A172 (cell line): ENCODE measurements at regions not wholly inside any gene's neighbourhood (a gene's known extent, or its start where the extent isn't known, plus 50 kb on each side); places are given as distances from the start of the nearest gene placed in this dataset.

ENCODE experiments used
- DNase-seq: peaks from one replicate; pipeline ENCODE4 v3.0.0-alpha.2; 2015; ENCODE audit warnings: low spot score

DNA sequence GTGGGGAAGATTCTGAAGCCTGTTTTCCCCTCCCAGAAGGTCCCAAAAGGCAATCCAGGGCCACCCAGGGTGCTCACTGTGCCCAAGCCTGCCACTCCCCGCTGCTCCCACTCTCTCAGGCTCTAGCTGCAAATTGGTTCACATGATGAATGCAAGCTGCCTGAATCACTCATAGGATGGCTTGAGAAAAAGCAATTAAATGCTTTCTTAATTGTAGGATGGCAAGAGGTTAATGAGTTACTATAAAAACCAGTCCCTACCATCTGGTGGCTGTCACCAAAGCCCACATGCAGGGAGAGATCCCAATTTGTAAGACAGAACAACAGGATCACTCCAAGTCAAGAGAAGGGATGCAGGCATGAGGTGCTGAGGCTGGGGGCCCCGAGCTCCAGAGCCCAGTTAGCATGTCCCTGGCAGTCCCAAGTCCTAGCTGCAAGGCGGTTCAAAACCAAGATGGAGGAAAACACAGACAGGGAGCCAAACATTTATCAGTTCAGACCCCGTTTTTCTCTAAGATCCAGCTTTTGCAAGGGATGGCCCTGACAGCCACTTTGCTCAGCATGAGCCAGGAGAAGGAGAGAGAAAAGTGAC is 207.1 kb downstream of the UACA start:
- no peak for DNase-seq

DNA sequence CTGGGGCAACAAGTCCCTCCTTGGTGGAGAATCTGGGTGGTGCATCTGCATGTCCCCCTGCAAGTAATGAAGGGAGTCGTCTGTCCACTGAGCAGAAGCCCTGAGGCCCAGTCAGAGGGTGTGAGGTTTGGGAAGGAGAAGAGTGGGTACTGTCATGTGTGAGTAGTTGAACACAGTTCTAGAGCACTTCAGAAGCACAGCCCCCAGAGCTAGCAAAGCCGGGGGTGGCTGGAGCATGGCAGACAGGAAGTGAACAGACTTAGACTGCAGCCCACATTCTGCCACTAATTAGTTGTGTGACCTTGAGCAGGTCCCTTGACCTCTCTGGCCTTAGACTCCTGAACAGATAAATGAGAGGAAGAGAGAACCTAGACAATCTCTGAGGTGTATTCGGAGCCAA is 207.6 kb downstream of the UACA start:
- no peak for DNase-seq

- no peak for DNase-seq
Measured at GRCh38 chr15:70547846-70548487, 215.4 kb downstream of the UACA start.

DNA sequence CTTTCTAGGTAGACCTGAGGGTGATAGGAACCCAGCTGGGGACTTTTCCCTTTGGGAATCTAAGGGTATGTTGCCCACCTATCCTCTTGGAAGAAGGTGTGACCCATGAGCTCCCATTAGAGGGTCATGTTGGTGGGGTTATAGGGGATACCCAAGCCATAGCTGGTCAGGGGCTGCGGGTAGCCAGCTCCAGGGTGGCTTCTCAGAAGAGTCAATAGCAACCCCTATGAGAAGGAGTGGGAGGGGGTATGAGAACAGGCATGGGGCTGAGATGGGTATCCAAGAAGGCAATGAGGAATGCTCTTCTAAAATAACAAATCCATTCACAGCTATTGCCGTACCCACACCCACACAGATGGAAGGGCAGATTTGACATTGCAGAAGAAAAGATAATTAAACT is 217.8 kb downstream of the UACA start:
- no peak for DNase-seq

DNA sequence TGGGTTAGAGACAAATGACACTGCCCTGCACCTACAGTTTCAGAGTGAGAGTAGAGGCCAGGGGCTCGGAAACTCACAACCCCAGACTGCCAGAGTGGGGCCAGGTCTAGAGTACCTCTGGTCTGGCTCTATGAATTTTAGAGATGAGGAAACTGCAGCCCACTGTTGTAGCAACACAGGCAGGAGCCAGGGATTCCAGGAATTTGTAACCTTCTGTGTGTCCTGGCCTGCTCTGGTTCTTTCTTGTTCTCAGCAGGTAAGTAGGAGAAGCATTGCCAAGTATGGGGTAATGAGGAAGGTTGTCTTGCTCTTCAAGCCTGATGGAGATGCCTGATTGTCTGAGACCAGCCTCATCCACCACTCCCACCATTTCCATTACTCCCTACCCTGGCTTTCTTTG is 221.8 kb downstream of the UACA start:
- DNase-seq = no peak

DNA sequence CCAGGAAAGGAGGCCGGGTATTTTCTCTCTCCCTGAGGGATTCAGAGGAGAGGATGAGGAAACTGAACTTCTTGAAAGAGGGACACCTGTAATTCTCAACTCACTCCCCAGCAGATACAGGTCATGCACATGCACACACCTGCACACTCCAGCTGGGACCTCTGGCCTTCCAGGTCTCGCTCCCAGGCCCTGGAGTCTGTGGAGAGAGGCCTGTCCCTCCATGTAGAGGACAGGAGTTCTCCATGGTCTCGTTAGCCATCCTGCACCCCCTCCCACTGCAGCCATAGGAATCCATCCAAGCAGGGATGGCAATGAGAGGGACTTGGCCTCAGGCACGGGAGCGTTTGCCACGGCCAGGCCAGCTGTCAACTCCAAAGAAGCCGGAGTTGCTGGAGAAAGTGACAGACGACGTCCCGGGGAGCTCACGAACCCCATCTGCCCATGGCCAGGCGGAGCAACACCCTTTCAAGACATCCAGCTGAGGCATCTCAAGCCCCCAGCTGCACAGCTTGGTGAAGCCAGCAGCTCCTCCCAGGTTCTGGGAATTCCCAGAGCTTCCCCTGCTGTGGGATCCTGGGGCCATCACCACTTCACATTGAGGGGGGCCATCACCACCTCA is 223.3 kb downstream of the UACA start:
- no peak for DNase-seq

GRCh38 chr15:70539409-70539808 is 223.9 kb downstream of the UACA start:
- DNase-seq = no peak

DNA sequence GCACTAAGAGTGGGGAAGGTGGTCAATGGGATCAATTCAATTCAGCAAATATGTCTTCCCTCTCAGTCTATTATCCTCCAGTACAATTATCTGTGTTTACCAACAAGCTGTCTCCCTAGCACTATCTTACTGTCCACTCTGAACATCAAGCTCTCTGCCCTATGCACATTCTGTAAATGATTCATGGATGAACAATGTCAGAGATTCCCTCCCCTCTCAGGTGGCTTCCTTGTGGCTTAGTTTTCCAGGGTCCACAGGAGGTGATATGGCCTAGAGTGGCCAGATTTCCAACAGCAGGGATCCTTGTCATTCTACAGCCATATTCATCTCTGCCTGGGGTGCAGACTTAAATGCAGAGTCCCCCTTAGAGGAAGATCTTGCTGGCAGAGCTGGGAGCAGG is 225.1 kb downstream of the UACA start:
- DNase-seq = peak; percentile 38

DNA sequence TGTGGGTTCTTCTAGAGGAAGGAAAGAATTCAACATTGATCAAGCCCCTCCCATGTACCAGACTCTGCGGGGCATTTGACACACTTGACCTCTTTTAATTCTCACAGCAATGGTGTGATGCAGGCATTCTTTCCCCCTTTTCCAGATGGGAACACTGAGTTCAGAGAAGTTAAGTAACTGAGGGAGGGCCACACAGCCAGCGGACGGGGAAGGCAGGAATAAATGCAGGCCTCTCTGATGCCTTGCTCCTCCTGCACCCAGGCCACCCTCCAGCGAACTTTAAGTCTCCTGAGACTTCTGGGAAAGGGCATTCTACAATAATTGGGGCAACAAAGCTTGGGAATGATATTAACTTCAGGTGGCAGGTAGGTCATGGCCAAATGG is 227.4 kb downstream of the UACA start:
- DNase-seq = no peak

- DNase-seq = no peak
Measured at GRCh38 chr15:70535071-70535954, 228.0 kb downstream of the UACA start.

DNA sequence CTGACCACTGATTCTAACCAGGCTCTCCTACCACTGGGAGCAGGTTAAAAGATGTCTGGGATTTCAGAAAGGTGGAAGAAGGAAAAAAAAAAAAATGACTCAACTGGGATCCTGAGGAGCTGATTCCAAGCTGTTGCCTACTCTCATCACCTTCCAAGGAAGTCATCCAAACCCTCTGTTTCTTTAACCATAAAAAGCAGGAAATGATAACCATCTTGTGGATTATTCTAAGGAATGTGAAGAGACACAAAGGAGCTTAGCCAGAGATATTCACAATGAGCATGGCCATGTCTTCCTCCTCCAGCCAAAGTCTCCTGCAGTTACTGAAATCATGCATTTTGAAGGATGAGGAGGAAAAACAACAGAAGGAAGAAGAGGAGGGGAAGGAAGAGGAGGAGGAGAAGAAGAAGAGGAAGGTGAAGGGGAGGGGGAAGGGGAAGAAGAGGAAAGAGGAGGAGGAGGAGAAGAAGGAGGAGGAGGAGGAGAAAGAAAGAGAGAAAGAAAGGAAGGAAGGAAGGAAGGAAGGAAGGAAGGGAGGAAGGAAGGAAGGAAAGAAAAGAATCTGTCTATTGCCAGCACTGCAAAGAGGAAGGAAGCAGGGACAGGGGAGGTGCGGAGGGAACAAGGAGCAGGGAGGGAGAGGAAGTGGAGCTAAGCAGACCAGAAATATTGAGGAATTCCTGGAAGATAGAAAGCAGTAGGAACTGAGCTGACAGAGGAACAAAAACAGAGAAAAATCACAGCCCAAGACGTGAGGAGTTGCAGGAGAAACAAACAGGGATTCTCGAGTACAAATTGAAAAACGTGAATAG is 229.2 kb downstream of the UACA start:
- peak; percentile 19 for DNase-seq

DNA sequence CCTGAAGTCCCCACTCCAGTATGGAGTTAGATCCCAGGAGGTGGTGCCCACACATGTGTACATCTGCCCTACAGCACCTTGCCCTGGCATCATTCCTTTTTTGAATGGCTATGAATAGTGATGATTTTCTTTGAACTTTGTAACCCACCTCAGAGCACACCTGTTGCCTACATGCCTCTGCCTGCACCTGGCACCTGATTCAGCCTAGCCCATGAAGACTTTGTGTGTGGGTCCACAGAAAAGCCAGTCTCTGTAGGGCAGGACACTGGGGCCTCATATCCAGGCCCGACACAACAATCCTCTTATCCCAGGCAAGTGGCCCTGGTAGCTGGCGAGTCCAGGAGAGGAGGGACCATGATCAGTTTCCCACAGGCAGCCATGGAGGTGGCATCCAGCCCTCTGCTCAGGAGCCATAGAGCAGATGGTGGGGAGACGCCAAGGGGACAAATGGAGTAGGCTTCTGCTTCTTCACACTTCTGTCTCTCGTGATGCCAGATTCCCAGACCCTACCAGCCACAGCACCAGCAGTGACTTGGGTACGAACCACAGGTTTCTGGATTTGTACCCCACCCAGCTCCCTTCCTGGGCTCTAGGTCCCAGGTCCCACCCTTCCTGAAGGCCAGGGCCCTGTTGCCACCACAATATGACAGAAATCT is 230.7 kb downstream of the UACA start:
- DNase-seq = no peak

DNA sequence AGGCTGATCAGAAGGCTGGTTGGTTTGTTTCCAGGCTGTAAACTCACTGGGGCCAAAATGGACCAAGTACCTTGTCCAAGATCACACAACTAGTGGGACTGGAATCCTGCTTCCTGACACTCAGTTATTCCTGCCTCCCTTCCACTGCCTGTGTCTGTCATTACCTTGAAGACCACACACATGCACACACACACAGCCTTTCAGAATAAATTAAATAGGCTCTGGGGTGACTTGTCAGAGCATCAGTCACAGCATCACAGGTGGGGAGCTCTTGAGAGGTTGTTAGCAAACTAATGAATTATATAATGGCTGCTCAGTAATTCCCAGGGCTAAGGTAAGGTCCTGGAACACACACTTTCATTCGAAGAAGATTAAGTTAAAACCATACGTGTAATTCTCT is 231.8 kb downstream of the UACA start:
- DNase-seq = no peak

GRCh38 chr15:70530906-70531305 is 232.5 kb downstream of the UACA start:
- no peak for DNase-seq

GRCh38 chr15:70530503-70530902 is 232.9 kb downstream of the UACA start:
- no peak for DNase-seq

GRCh38 chr15:70530017-70530499 is 233.3 kb downstream of the UACA start:
- DNase-seq = no peak

DNA sequence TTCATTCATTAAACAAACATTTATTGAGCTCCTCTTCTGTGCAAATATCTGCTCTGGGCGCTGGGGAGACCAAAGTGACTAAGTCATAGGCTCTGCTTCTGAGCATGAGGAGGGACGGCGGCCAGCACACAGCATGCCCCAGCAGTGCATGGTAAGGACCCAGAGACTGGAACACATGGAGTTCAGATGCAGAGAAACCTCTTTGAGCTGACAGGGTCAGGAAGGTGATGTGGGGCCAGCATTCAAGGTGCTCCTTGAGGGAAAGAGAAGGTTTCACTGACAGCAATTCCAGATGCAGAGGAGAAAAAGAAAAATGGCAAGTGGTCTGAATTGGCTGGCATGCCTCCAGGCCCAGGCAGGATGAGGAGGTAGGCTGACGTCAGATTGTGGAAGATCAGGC is 234.5 kb downstream of the UACA start:
- no peak for DNase-seq

DNA sequence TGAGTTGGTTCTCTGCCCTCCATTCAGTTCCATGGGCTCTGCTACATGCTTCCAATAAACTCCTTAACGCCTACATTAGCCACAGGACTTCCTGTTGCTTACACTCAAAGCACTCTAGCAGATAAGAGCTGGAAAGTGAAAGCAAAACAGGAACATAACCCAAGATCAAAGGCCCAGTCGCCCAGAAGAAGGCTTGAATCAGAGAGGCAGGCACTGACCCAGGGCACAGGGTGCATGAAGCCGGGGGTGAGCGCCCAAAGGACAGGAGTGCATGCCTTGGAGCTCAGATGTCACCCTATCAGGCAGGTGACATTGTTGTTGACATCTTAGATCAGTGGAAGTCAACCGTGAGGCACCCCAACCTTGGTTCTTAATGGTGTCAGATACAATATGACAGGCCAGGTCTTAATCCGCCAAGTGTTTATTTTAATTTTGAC is 235.1 kb downstream of the UACA start:
- DNase-seq = peak; percentile 23

GRCh38 chr15:70526974-70527325 is 236.4 kb downstream of the UACA start:
- no peak for DNase-seq

DNA sequence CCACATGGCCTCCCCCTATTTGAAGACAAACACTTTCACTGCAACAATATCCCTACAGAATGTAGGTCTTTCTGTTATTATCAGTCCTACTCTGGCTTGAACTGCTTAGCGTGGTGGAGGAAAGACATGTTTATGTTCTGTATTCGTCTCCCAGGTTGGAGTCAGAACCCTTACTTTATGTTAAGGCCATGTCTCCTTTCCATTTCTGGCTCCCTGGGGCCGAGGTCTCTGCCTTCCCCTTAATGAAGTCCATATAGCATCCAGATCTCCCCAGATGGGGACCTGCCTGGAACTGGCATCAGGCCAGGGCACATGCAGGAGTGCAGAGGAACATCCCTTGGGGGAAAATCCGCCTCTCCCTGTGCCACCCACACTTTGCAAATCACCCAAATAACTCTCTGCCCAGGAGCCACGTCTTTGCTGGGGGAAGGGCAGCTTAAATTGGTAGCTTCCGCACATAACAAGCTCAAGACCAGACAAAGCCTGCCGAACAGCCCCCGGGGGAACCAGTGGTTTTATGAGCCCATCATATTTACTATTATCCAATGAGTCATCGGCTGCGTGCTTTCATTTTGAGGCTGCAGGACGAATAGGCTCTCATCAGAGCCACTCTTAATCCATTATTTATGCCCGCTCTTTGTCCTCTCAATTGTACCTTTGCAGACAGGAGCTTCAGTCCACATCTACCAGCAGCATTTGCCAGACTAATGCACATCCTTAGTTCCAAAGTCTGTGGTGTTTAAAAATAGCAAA is 237.0 kb downstream of the UACA start:
- DNase-seq = peak; percentile 51
